IMR-90 (cell line): ENCODE measurements at regions not wholly inside any gene's neighbourhood (a gene's known extent, or its start where the extent isn't known, plus 50 kb on each side); places are given as distances from the start of the nearest gene placed in this dataset.

Experiments used
- ATAC-seq: fragments of 200-7000 bp; cut with Tn5 transposase; 2 replicates; pipeline ENCODE4 v1.9.1; 2020; ENCODE audit warnings: low read depth, mild to moderate bottlenecking, moderate library complexity
- BruUV-seq: library from RNA; stranded (reverse); fragments of 400-500 nt; replicated peaks from 2 replicates; lab custom pipeline; 2021; lab: Mats Ljungman, UMichigan
- CTCF ChIA-PET: fragments of 300-600 bp; formaldehyde crosslinking; extraction: SDS; loops from one replicate; lab custom pipeline; 2021; ENCODE audit warnings: antibody characterized with exemption; lab: Yijun Ruan, JAX
- POLR2A ChIA-PET: fragments of 300-600 bp; sonication (Branson Sonifier 250); formaldehyde crosslinking; loops from one replicate; lab custom pipeline; 2022; ENCODE audit warnings: antibody characterized with exemption; ENCODE audit not compliant: unreplicated experiment; lab: Charles Lee
- DNase-seq: peaks from one replicate; pipeline ENCODE4 v3.0.0; 2013
- H2AFZ ChIP-seq: replicated peaks from 2 replicates; pipeline ENCODE3; 2013; ENCODE audit warnings: low read length, mild to moderate bottlenecking; ENCODE audit not compliant: poor library complexity
- H2AK5ac ChIP-seq: 2 replicates; pipeline ENCODE4 v1.6.1; 2013; ENCODE audit warnings: low read depth, low read length, inconsistent platforms
- H2AK9ac ChIP-seq: replicated peaks from 2 replicates; pipeline ENCODE3; 2013; ENCODE audit warnings: mild to moderate bottlenecking, low read depth, low read length, moderate library complexity; ENCODE audit not compliant: poor library complexity
- H2BK120ac ChIP-seq: 2 replicates; pipeline ENCODE4 v1.6.1; 2013; ENCODE audit warnings: low read depth, low read length, inconsistent platforms
- H2BK15ac ChIP-seq: 3 replicates; pipeline ENCODE4 v1.6.1; 2013; ENCODE audit warnings: low read depth, low read length, inconsistent platforms
- H2BK20ac ChIP-seq: 2 replicates; pipeline ENCODE4 v1.6.1; 2013; ENCODE audit warnings: low read depth, mild to moderate bottlenecking, inconsistent platforms, low read length, moderate library complexity
- H2BK5ac ChIP-seq: 2 replicates; pipeline ENCODE4 v1.6.1; 2013; ENCODE audit warnings: mild to moderate bottlenecking, low read depth, low read length, inconsistent platforms; ENCODE audit not compliant: poor library complexity, severe bottlenecking
- H3K14ac ChIP-seq: replicated peaks from 2 replicates; pipeline ENCODE4 v1.6.1; 2013; ENCODE audit warnings: low read depth, low read length, inconsistent platforms
- H3K18ac ChIP-seq: 2 replicates; pipeline ENCODE4 v1.6.1; 2013; ENCODE audit warnings: low read depth, low read length, control low read depth
- H3K23ac ChIP-seq: 2 replicates; pipeline ENCODE4 v1.6.1; 2013; ENCODE audit warnings: low read depth, low read length, inconsistent platforms
- H3K27ac ChIP-seq: 2 replicates; pipeline ENCODE4 v1.5.1; 2013; ENCODE audit warnings: mild to moderate bottlenecking, control low read depth, low read length; ENCODE audit not compliant: insufficient read depth
- H3K27me3 ChIP-seq: 2 replicates; pipeline ENCODE4 v1.6.1; 2013; ENCODE audit warnings: low read length; ENCODE audit not compliant: control insufficient read depth, insufficient read depth
- H3K36me3 ChIP-seq: 2 replicates; pipeline ENCODE4 v1.6.1; 2013; ENCODE audit warnings: low read length, mixed read lengths; ENCODE audit not compliant: control insufficient read depth, insufficient read depth
- H3K4ac ChIP-seq: 2 replicates; pipeline ENCODE4 v1.6.1; 2013; ENCODE audit warnings: low read depth, low read length, inconsistent platforms
- H3K4me1 ChIP-seq: 2 replicates; pipeline ENCODE4 v1.6.1; 2013; ENCODE audit warnings: low read length, mixed read lengths; ENCODE audit not compliant: control insufficient read depth, insufficient read depth
- H3K4me2 ChIP-seq: 2 replicates; pipeline ENCODE4 v1.6.1; 2013; ENCODE audit warnings: low read depth, mild to moderate bottlenecking, control low read depth, low read length, moderate library complexity
- H3K4me3 ChIP-seq: 2 replicates; pipeline ENCODE4 v1.5.1; 2013; ENCODE audit warnings: low read depth, mild to moderate bottlenecking, control low read depth, low read length, moderate library complexity; ENCODE audit not compliant: insufficient read depth
- H3K56ac ChIP-seq: 2 replicates; pipeline ENCODE4 v1.6.1; 2013; ENCODE audit warnings: low read length, inconsistent platforms; ENCODE audit not compliant: insufficient read depth; ENCODE audit errors: extremely low read depth
- H3K79me1 ChIP-seq, 2 experiments: 2 replicates each; pipeline ENCODE4 v1.6.1; 2013; ENCODE audit warnings: low read length in 2 of 2, inconsistent platforms in 1 of 2, low read depth in 1 of 2
- H3K9ac ChIP-seq: 2 replicates; pipeline ENCODE4 v1.6.1; 2013; ENCODE audit warnings: low read depth, low read length, control low read depth
- H3K9me1 ChIP-seq: 2 replicates; pipeline ENCODE4 v1.6.1; 2013; ENCODE audit warnings: low read length, inconsistent platforms; ENCODE audit not compliant: insufficient read depth
- H3K9me3 ChIP-seq: 2 replicates; pipeline ENCODE4 v1.6.1; 2013; ENCODE audit warnings: low read length; ENCODE audit not compliant: control insufficient read depth, insufficient read depth
- H4K20me1 ChIP-seq: 2 replicates; pipeline ENCODE4 v1.6.1; 2013; ENCODE audit warnings: low read length, inconsistent platforms; ENCODE audit not compliant: insufficient read depth
- H4K5ac ChIP-seq: 2 replicates; pipeline ENCODE4 v1.6.1; 2013; ENCODE audit warnings: mild to moderate bottlenecking, low read depth, low read length, control low read depth
- H4K8ac ChIP-seq, 2 experiments: 2 replicates each; pipeline ENCODE4 v1.6.1; 2013; ENCODE audit warnings: low read depth in 2 of 2, low read length in 2 of 2, control low read depth in 1 of 2, inconsistent platforms in 1 of 2
- H4K91ac ChIP-seq: 2 replicates; pipeline ENCODE4 v1.6.1; 2013; ENCODE audit warnings: low read depth, low read length, inconsistent platforms; ENCODE audit not compliant: insufficient read depth
- BHLHE40 ChIP-seq: fragments of 150-350 bp; IDR thresholded peaks from 2 replicates; pipeline ENCODE4 v1.6.1; 2016; ENCODE audit warnings: mild to moderate bottlenecking, low read depth, low read length
- CEBPB ChIP-seq: IDR thresholded peaks from 2 replicates; pipeline ENCODE4 v1.6.1; 2012; ENCODE audit warnings: low read depth, low read length, improper control_type of control experiment
- CHD1 ChIP-seq: IDR thresholded peaks from 2 replicates; pipeline ENCODE4 v1.6.1; 2012; ENCODE audit warnings: low read depth, low read length, improper control_type of control experiment
- CTCF ChIP-seq: conservative IDR thresholded peaks from 2 replicates; pipeline ENCODE4 v1.5.1; 2012; ENCODE audit warnings: mild to moderate bottlenecking, low read depth, low read length, improper control_type of control experiment
- ELK1 ChIP-seq: fragments of 150-350 bp; IDR thresholded peaks from 2 replicates; pipeline ENCODE4 v1.6.1; 2016; ENCODE audit warnings: low read depth, mild to moderate bottlenecking, low read length, moderate library complexity, borderline replicate concordance
- FOS ChIP-seq: fragments of 150-350 bp; IDR thresholded peaks from 2 replicates; pipeline ENCODE4 v1.6.1; 2016; ENCODE audit warnings: low read depth, low read length
- MAFK ChIP-seq: IDR thresholded peaks from 2 replicates; pipeline ENCODE4 v1.6.1; 2012; ENCODE audit warnings: low read depth, low read length, improper control_type of control experiment
- MXI1 ChIP-seq: IDR thresholded peaks from 2 replicates; pipeline ENCODE4 v1.6.1; 2012; ENCODE audit warnings: low read depth, mild to moderate bottlenecking, low read length, moderate library complexity, borderline replicate concordance
- NFE2L2 ChIP-seq: fragments of 150-350 bp; IDR thresholded peaks from 2 replicates; pipeline ENCODE4 v1.6.1; 2016; ENCODE audit warnings: low read depth, mild to moderate bottlenecking, low read length
- POLR2A ChIP-seq: IDR thresholded peaks from 2 replicates; pipeline ENCODE4 v1.6.1; 2012; ENCODE audit warnings: mild to moderate bottlenecking, low read depth, low read length
- RAD21 ChIP-seq: IDR thresholded peaks from 2 replicates; pipeline ENCODE4 v1.6.1; 2012; ENCODE audit warnings: low read length, improper control_type of control experiment
- RCOR1 ChIP-seq: IDR thresholded peaks from 2 replicates; pipeline ENCODE4 v1.6.1; 2012; ENCODE audit warnings: mild to moderate bottlenecking, low read length, improper control_type of control experiment; ENCODE audit not compliant: insufficient replicate concordance
- RFX5 ChIP-seq: IDR thresholded peaks from 2 replicates; pipeline ENCODE4 v1.8.0; 2012; ENCODE audit warnings: low read depth, mild to moderate bottlenecking, low read length, moderate library complexity
- SMC3 ChIP-seq: fragments of 150-350 bp; IDR thresholded peaks from 2 replicates; pipeline ENCODE4 v1.6.1; 2016; ENCODE audit warnings: low read depth, mild to moderate bottlenecking, antibody characterized with exemption, low read length, moderate library complexity
- USF2 ChIP-seq: fragments of 150-350 bp; IDR thresholded peaks from 2 replicates; pipeline ENCODE4 v1.6.1; 2017; ENCODE audit warnings: mild to moderate bottlenecking, antibody characterized with exemption, low read length, low read depth
- WGBS, 2 experiments: methylation state at CpG; one replicate each; pipeline versions ENCODE4 v1.1.5 to v1.1.7; 2013; ENCODE audit warnings: missing lambda C conversion rate in 2 of 2; ENCODE audit not compliant: insufficient read length in 1 of 2; ENCODE audit errors: extremely low coverage in 2 of 2; 5-methylcytosine and 5-hydroxymethylcytosine counted together
- dilution Hi-C: fragments of 300-500 bp; cut with HindIII; formaldehyde crosslinking; loops from one replicate; pipeline ENCODE4 v1.14.3; 2018; ENCODE audit warnings: low sequenced_read_pairs; ENCODE audit not compliant: unreplicated experiment
- in situ Hi-C: fragments of 300-500 bp; cut with MboI; formaldehyde crosslinking; loops from 3 replicates; pipeline ENCODE4 v1.14.3; 2019; ENCODE audit warnings: low sequenced_read_pairs, inconsistent platforms, mixed read lengths
- intact Hi-C: fragments of 100-400 bp; cut with micrococcal nuclease; formaldehyde crosslinking; loops from 2 replicates; pipeline ENCODE4 v1.10.0; 2022

- H3K4me1 ChIP-seq = no peaks in the 10 kb centered on the region
- no peak overlapping the region for H3K4me2 ChIP-seq
- dilution Hi-C loops (no loop called here), intact Hi-C loops (no loop called here), in situ Hi-C loops (no loop called here)
- CTCF ChIA-PET = no interaction called here
- POLR2A ChIA-PET = no interaction called here
- no peak overlapping the region for H2AK9ac ChIP-seq
- H3K23ac ChIP-seq = no peak overlapping the region
- peaks cover 27% of the 10 kb centered on the region for H3K27me3 ChIP-seq
- no peaks in the 10 kb centered on the region for H3K79me1 ChIP-seq
- no peak overlapping the region for H2AK5ac ChIP-seq
- no peak for DNase-seq
- H3K56ac ChIP-seq = no peak overlapping the region
- no peak overlapping the region for H4K5ac ChIP-seq
- H2BK120ac ChIP-seq = no peak overlapping the region
- H2BK15ac ChIP-seq = no peak overlapping the region
- BruUV-seq = no TSS peak
- no peaks in the 10 kb centered on the region for H3K36me3 ChIP-seq
- H4K91ac ChIP-seq = no peak overlapping the region
- H3K18ac ChIP-seq = no peak overlapping the region
- no peak overlapping the region for H3K27ac ChIP-seq
- no peak overlapping the region for H4K8ac ChIP-seq
- ATAC-seq = no peak
- no peak overlapping the region for H2AFZ ChIP-seq
- H3K4ac ChIP-seq = no peak overlapping the region
- H3K9ac ChIP-seq = no peak overlapping the region
- no peaks in the 10 kb centered on the region for H3K9me1 ChIP-seq
- H4K20me1 ChIP-seq = no peaks in the 10 kb centered on the region; the same call in 1 of the 2 replicates
- H3K14ac ChIP-seq = no peak overlapping the region
- peak overlapping the region; percentile 23 for H2BK5ac ChIP-seq
- H3K9me3 ChIP-seq = no peaks in the 10 kb centered on the region
- H3K4me3 ChIP-seq = no peak overlapping the region
- 81 to 100% methylated on average over 2 to 5 of the region's 5 CpGs for WGBS, 2 experiments
- H2BK20ac ChIP-seq = no peak overlapping the region
- no peak for TF ChIP-seq CHD1
- no peak for TF ChIP-seq FOS
- TF ChIP-seq BHLHE40 = no peak
- no peak for TF ChIP-seq CEBPB
- TF ChIP-seq ELK1 = no peak
- no peak for TF ChIP-seq MAFK
- no peak for TF ChIP-seq NFE2L2
- TF ChIP-seq SMC3 = no peak
- TF ChIP-seq RCOR1 = no peak
- TF ChIP-seq RAD21 = no peak
- no peak for TF ChIP-seq POLR2A
- TF ChIP-seq RFX5 = no peak
- TF ChIP-seq CTCF = no peak
- no peak for TF ChIP-seq USF2
- TF ChIP-seq MXI1 = no peak
Measured at GRCh38 chr17:36732351-36732750, 131.0 kb downstream of the MRM1 start.
